Endothelial cell of umbilical vein (primary cell): ENCODE measurements at regions not wholly inside any gene's neighbourhood (a gene's known extent, or its start where the extent isn't known, plus 50 kb on each side); places are given as distances from the start of the nearest gene placed in this dataset.

Source experiments
- BruUV-seq: library from RNA; stranded (reverse); fragments of 400-500 nt; replicated peaks from 2 replicates; lab custom pipeline; 2021; lab: Mats Ljungman, UMichigan
- CTCF ChIA-PET: fragments of 300-600, 350-600 bp; sonication (Branson Sonifier 250); formaldehyde crosslinking; loops from one replicate; lab custom pipeline; 2021; ENCODE audit warnings: antibody characterized with exemption, inconsistent platforms; lab: Charles Lee
- POLR2A ChIA-PET: fragments of 300-600, 350-600 bp; sonication (Branson Sonifier 250); formaldehyde crosslinking; loops from one replicate; lab custom pipeline; 2021; ENCODE audit warnings: antibody characterized with exemption, inconsistent platforms; lab: Charles Lee
- DNase-seq: peaks from one replicate; pipeline ENCODE4 v3.0.0-alpha.2; 2011; ENCODE audit warnings: low read depth, low spot score
- FAIRE-seq: peaks from 2 replicates; lab custom pipeline; 2011; peaks lifted over from hg19 to GRCh38; lab: Jason Lieb, UNC
- H2AFZ ChIP-seq: 2 replicates; pipeline ENCODE4 v1.6.0; 2012; ENCODE audit warnings: low read depth, low read length, control low read depth, inconsistent platforms
- H3K27ac ChIP-seq: 2 replicates; pipeline ENCODE4 v1.5.1; 2011; ENCODE audit warnings: low read depth, mild to moderate bottlenecking, control low read depth, low read length, moderate library complexity; ENCODE audit not compliant: insufficient read depth
- H3K27me3 ChIP-seq, 2 experiments: 2 replicates each; pipeline versions ENCODE4 v1.6.0 to v1.6.1; 2011; ENCODE audit warnings: low read length in 2 of 2, mixed read lengths in 1 of 2; ENCODE audit not compliant: control insufficient read depth in 2 of 2, insufficient read depth in 2 of 2
- H3K36me3 ChIP-seq, 2 experiments: 2 replicates in 1 of 2; 3 replicates in 1 of 2; pipeline ENCODE4 v1.5.1; 2011; ENCODE audit warnings: low read length in 2 of 2, mild to moderate bottlenecking in 1 of 2, moderate library complexity in 1 of 2; ENCODE audit not compliant: control insufficient read depth in 2 of 2, insufficient read depth in 2 of 2; ENCODE audit errors: extremely low read depth in 1 of 2
- H3K4me1 ChIP-seq: 3 replicates; pipeline ENCODE4 v1.5.1; 2011; ENCODE audit warnings: mild to moderate bottlenecking, low read length; ENCODE audit not compliant: control insufficient read depth, insufficient read depth; ENCODE audit errors: extremely low read depth
- H3K4me2 ChIP-seq: 2 replicates; pipeline ENCODE4 v1.6.1; 2011; ENCODE audit warnings: low read length, control low read depth, mixed read lengths; ENCODE audit not compliant: insufficient read depth
- H3K4me3 ChIP-seq, 3 experiments: fragments of 200-600 bp in 1 of 3; sonication (generic), shearing (Covaris generic) in 1 of 3; replicated peaks in 1 of 3; 2 replicates each; pipeline ENCODE4 v1.5.1; 2011 to 2016; ENCODE audit warnings: control low read depth in 3 of 3, low read length in 3 of 3, mild to moderate bottlenecking in 2 of 3, inconsistent platforms in 1 of 3, low read depth in 1 of 3, moderate library complexity in 1 of 3; ENCODE audit not compliant: insufficient read depth in 1 of 3
- H3K79me2 ChIP-seq: 2 replicates; pipeline ENCODE4 v1.6.0; 2012; ENCODE audit warnings: low read length, inconsistent platforms; ENCODE audit not compliant: control insufficient read depth, insufficient read depth
- H3K9ac ChIP-seq: replicated peaks from 2 replicates; pipeline ENCODE3; 2011; ENCODE audit warnings: low read length, control low read depth; ENCODE audit not compliant: insufficient read depth; ENCODE audit errors: extremely low read depth
- H3K9me1 ChIP-seq: replicated peaks from 3 replicates; pipeline ENCODE4 v1.6.0; 2011; ENCODE audit warnings: mild to moderate bottlenecking, low read length; ENCODE audit not compliant: control insufficient read depth, insufficient read depth; ENCODE audit errors: extremely low read depth
- H3K9me3 ChIP-seq: replicated peaks from 2 replicates; pipeline ENCODE4 v1.5.1; 2012; ENCODE audit warnings: low read length, inconsistent platforms; ENCODE audit not compliant: control insufficient read depth, insufficient read depth
- H4K20me1 ChIP-seq: replicated peaks from 2 replicates; pipeline ENCODE3; 2011; ENCODE audit warnings: mild to moderate bottlenecking, low read length; ENCODE audit not compliant: control insufficient read depth, insufficient read depth; ENCODE audit errors: extremely low read depth
- FOS ChIP-seq: IDR thresholded peaks from 2 replicates; pipeline ENCODE4 v1.6.1; 2011; ENCODE audit warnings: mild to moderate bottlenecking, low read length, moderate library complexity, borderline replicate concordance; ENCODE audit not compliant: insufficient read depth
- JUN ChIP-seq: IDR thresholded peaks from 2 replicates; pipeline ENCODE4 v1.6.1; 2011; ENCODE audit warnings: borderline replicate concordance, low read depth; ENCODE audit not compliant: insufficient read length, insufficient read depth
- MAX ChIP-seq: IDR thresholded peaks from 2 replicates; pipeline ENCODE4 v1.6.1; 2011; ENCODE audit not compliant: insufficient read depth, insufficient read length
- MYC ChIP-seq: IDR thresholded peaks from one replicate; pipeline ENCODE4 v1.6.1; 2011; ENCODE audit warnings: mild to moderate bottlenecking, low read depth, low read length
- POLR2A ChIP-seq: IDR thresholded peaks from 2 replicates; pipeline ENCODE4 v1.6.1; 2012; ENCODE audit warnings: low read depth, mild to moderate bottlenecking, control low read depth, low read length
- dilution Hi-C: fragments of 300-500 bp; cut with MboI; formaldehyde crosslinking; loops from one replicate; pipeline ENCODE4 v1.15.0; 2019; ENCODE audit warnings: low sequenced_read_pairs; ENCODE audit not compliant: extremely low pct_ligation_motif_present
- intact Hi-C: fragments of 100-400 bp; cut with micrococcal nuclease; formaldehyde crosslinking; loops from one replicate; pipeline ENCODE4 v1.10.0; 2022

DNA sequence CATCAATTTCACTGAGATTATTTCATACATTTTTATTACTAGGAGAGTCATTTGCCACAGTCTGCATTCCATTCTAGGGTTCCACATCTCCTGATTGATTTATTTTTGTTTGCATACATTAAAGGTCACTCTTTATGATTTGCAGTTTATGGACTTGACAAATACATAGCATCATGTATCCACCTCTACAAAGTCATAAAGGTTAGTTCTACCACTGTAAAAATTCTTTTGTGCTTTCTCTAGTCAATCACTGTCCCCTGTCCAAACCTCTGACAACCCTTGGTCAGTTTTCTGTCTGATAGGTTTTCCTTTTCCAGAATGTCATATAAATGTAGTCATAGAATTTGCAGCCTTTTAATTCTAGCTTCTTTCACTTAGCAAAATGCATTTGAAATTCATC lies 434.6 kb upstream of the MON1B start:
- FAIRE-seq = no peak
- POLR2A ChIA-PET = no interaction called here
- no peaks in the 10 kb centered on the region for H3K36me3 ChIP-seq
- no peak for DNase-seq
- H2AFZ ChIP-seq = no peak overlapping the region
- BruUV-seq = no TSS peak
- no peak for TF ChIP-seq POLR2A
- TF ChIP-seq FOS = no peak
- no peak for TF ChIP-seq MAX
- TF ChIP-seq JUN = no peak
- H3K9me1 ChIP-seq = no peaks in the 10 kb centered on the region
- no peaks in the 10 kb centered on the region for H3K79me2 ChIP-seq
- H3K9ac ChIP-seq = no peak overlapping the region
- H3K4me2 ChIP-seq = no peak overlapping the region
- dilution Hi-C loops = no loop called here
- no peaks in the 10 kb centered on the region for H3K9me3 ChIP-seq
- H3K4me1 ChIP-seq = no peaks in the 10 kb centered on the region
- no peak overlapping the region for H3K27ac ChIP-seq
- H3K27me3 ChIP-seq = no peaks in the 10 kb centered on the region
- H3K4me3 ChIP-seq = no peak overlapping the region
- CTCF ChIA-PET = no interaction called here
- intact Hi-C loops = no loop called here
- H4K20me1 ChIP-seq = no peaks in the 10 kb centered on the region

GRCh38 chr16:76756951-76757350 lies 434.0 kb upstream of the MON1B start:
- TF ChIP-seq MYC (no peak), POLR2A (no peak)
- no peaks in the 10 kb centered on the region for H3K9me1 ChIP-seq
- no peaks in the 10 kb centered on the region for H3K79me2 ChIP-seq
- intact Hi-C loops = no loop called here
- no peaks in the 10 kb centered on the region for H3K27me3 ChIP-seq
- ChIA-PET CTCF (no interaction called here), POLR2A (no interaction called here)
- no TSS peak for BruUV-seq
- H3K4me1 ChIP-seq = no peaks in the 10 kb centered on the region
- dilution Hi-C loops = no loop called here
- H2AFZ ChIP-seq = no peak overlapping the region
- no peaks in the 10 kb centered on the region for H4K20me1 ChIP-seq
- H3K36me3 ChIP-seq = no peaks in the 10 kb centered on the region
- no peak overlapping the region for H3K27ac ChIP-seq
- H3K9me3 ChIP-seq = peaks cover under 1% of the 10 kb centered on the region
- H3K4me2 ChIP-seq = no peak overlapping the region
- FAIRE-seq = no peak
- no peak overlapping the region for H3K9ac ChIP-seq
- no peak for DNase-seq
- H3K4me3 ChIP-seq = no peak overlapping the region
